H9 (cell line): ENCODE measurements at regions not wholly inside any gene's neighbourhood (a gene's known extent, or its start where the extent isn't known, plus 50 kb on each side); places are given as distances from the start of the nearest gene placed in this dataset.

Source experiments
- DNase-seq: peaks from one replicate; pipeline ENCODE4 v3.0.0-alpha.2; 2017
- H2AFZ ChIP-seq: one replicate; pipeline ENCODE4 v1.6.1; 2013; ENCODE audit warnings: mild to moderate bottlenecking, low read length, control low read depth, moderate library complexity
- H2AK5ac ChIP-seq: 2 replicates; pipeline ENCODE4 v1.6.1; 2013; ENCODE audit warnings: low read length, control low read depth, mixed read lengths; ENCODE audit not compliant: insufficient read length
- H2BK120ac ChIP-seq: one replicate; pipeline ENCODE4 v1.6.1; 2013; ENCODE audit warnings: low read depth, mild to moderate bottlenecking, low read length, control low read depth, inconsistent platforms; ENCODE audit not compliant: poor library complexity, severe bottlenecking
- H2BK12ac ChIP-seq: 2 replicates; pipeline ENCODE4 v1.6.1; 2013; ENCODE audit warnings: low read length, control low read depth, mixed read lengths, low read depth; ENCODE audit not compliant: insufficient read length
- H2BK15ac ChIP-seq: 2 replicates; pipeline ENCODE4 v1.6.1; 2013; ENCODE audit warnings: low read depth, low read length, control low read depth
- H2BK20ac ChIP-seq: one replicate; pipeline ENCODE4 v1.6.1; 2013; ENCODE audit warnings: low read depth, mild to moderate bottlenecking, low read length, control low read depth, inconsistent platforms; ENCODE audit not compliant: poor library complexity, severe bottlenecking
- H2BK5ac ChIP-seq: 2 replicates; pipeline ENCODE4 v1.6.1; 2013; ENCODE audit warnings: low read length, control low read depth, mixed read lengths; ENCODE audit not compliant: insufficient read length
- H3K14ac ChIP-seq: 2 replicates; pipeline ENCODE4 v1.6.1; 2013; ENCODE audit warnings: low read length, control low read depth; ENCODE audit not compliant: insufficient read depth
- H3K18ac ChIP-seq: 2 replicates; pipeline ENCODE4 v1.6.1; 2013; ENCODE audit warnings: low read depth, mild to moderate bottlenecking, mixed read lengths, low read length, control low read depth; ENCODE audit not compliant: insufficient read length
- H3K23ac ChIP-seq: 2 replicates; pipeline ENCODE4 v1.6.1; 2013; ENCODE audit warnings: low read length, control low read depth, mixed read lengths, low read depth; ENCODE audit not compliant: insufficient read length
- H3K23me2 ChIP-seq: 2 replicates; pipeline ENCODE4 v1.6.1; 2013; ENCODE audit warnings: low read depth, mild to moderate bottlenecking, mixed read lengths, low read length, control low read depth; ENCODE audit not compliant: insufficient read length, poor library complexity, severe bottlenecking
- H3K27ac ChIP-seq: 2 replicates; pipeline ENCODE4 v1.5.1; 2013; ENCODE audit warnings: low read length, control low read depth, mixed read lengths, low read depth; ENCODE audit not compliant: insufficient read length
- H3K27me3 ChIP-seq: 2 replicates; pipeline ENCODE4 v1.6.1; 2013; ENCODE audit warnings: low read length, control low read depth, inconsistent platforms; ENCODE audit not compliant: insufficient read depth
- H3K4ac ChIP-seq: 2 replicates; pipeline ENCODE4 v1.6.1; 2013; ENCODE audit warnings: low read depth, mild to moderate bottlenecking, control low read depth, inconsistent platforms, low read length, moderate library complexity
- H3K4me1 ChIP-seq: 2 replicates; pipeline ENCODE4 v1.6.1; 2013; ENCODE audit warnings: low read length, control low read depth, inconsistent platforms; ENCODE audit not compliant: insufficient read depth
- H3K4me2 ChIP-seq: 2 replicates; pipeline ENCODE4 v1.6.1; 2013; ENCODE audit warnings: low read length, control low read depth, mixed read lengths; ENCODE audit not compliant: insufficient read length, insufficient read depth
- H3K56ac ChIP-seq: 2 replicates; pipeline ENCODE4 v1.6.1; 2013; ENCODE audit warnings: low read depth, mild to moderate bottlenecking, mixed read lengths, low read length, control low read depth; ENCODE audit not compliant: insufficient read length
- H3K79me1 ChIP-seq: 2 replicates; pipeline ENCODE4 v1.6.1; 2013; ENCODE audit warnings: low read depth, mild to moderate bottlenecking, moderate library complexity, low read length, control low read depth, inconsistent platforms; ENCODE audit not compliant: insufficient read depth, poor library complexity, severe bottlenecking
- H3K79me2 ChIP-seq: 2 replicates; pipeline ENCODE4 v1.6.1; 2013; ENCODE audit warnings: low read length, control low read depth, inconsistent platforms; ENCODE audit not compliant: insufficient read depth
- H3K9ac ChIP-seq: 2 replicates; pipeline ENCODE4 v1.6.1; 2013; ENCODE audit warnings: low read length, control low read depth, mixed read lengths; ENCODE audit not compliant: insufficient read length; ENCODE audit errors: extremely low read depth
- H3K9me3 ChIP-seq: one replicate; pipeline ENCODE4 v1.6.1; 2013; ENCODE audit warnings: low read depth, low read length, inconsistent platforms; ENCODE audit not compliant: control insufficient read depth
- H3T11ph ChIP-seq: one replicate; pipeline ENCODE4 v1.6.1; 2013; ENCODE audit warnings: mild to moderate bottlenecking, low read length, control low read depth, inconsistent platforms
- H4K20me1 ChIP-seq: one replicate; pipeline ENCODE4 v1.6.1; 2013; ENCODE audit not compliant: control insufficient read depth, insufficient read length, insufficient read depth
- H4K5ac ChIP-seq: 2 replicates; pipeline ENCODE4 v1.6.1; 2013; ENCODE audit warnings: low read depth, mild to moderate bottlenecking, mixed read lengths, low read length, control low read depth; ENCODE audit not compliant: insufficient read length
- H4K8ac ChIP-seq: replicated peaks from 2 replicates; pipeline ENCODE4 v1.6.1; 2013; ENCODE audit warnings: low read length, control low read depth, mixed read lengths, low read depth; ENCODE audit not compliant: insufficient read length
- H4K91ac ChIP-seq: 2 replicates; pipeline ENCODE4 v1.6.1; 2013; ENCODE audit warnings: low read depth, mild to moderate bottlenecking, moderate library complexity, mixed read lengths, low read length, control low read depth; ENCODE audit not compliant: insufficient read length
- H3K27ac Mint-ChIP-seq, 3 experiments: 2 replicates in 2 of 3; 3 replicates in 1 of 3; pipeline ENCODE4 v1.8.0; 2020 to 2021; ENCODE audit warnings: mixed read lengths in 3 of 3, mild to moderate bottlenecking in 1 of 3, moderate library complexity in 1 of 3
- H3K27me3 Mint-ChIP-seq: 2 replicates; pipeline ENCODE4 v1.8.0; 2021; ENCODE audit warnings: low read depth, mild to moderate bottlenecking, moderate library complexity, mixed read lengths
- H3K36me3 Mint-ChIP-seq, 3 experiments: 2 replicates in 2 of 3; 3 replicates in 1 of 3; pipeline ENCODE4 v1.8.0; 2020 to 2021; ENCODE audit warnings: low read depth in 3 of 3, mixed read lengths in 3 of 3; ENCODE audit not compliant: insufficient read depth in 1 of 3
- H3K4me1 Mint-ChIP-seq, 2 experiments: 2 replicates each; pipeline ENCODE4 v1.8.0; 2020; ENCODE audit warnings: mixed read lengths in 2 of 2
- H3K4me3 Mint-ChIP-seq, 2 experiments: 2 replicates in 1 of 2; 3 replicates in 1 of 2; pipeline ENCODE4 v1.8.0; 2020 to 2021; ENCODE audit warnings: mild to moderate bottlenecking in 2 of 2, mixed read lengths in 2 of 2, moderate library complexity in 1 of 2
- H3K9me3 Mint-ChIP-seq, 2 experiments: 2 replicates in 1 of 2; 3 replicates in 1 of 2; pipeline ENCODE4 v1.8.0; 2020; ENCODE audit warnings: mild to moderate bottlenecking in 2 of 2, mixed read lengths in 2 of 2, moderate library complexity in 1 of 2
- WGBS: extraction: QIAGEN DNeasy Blood & Tissue Kit; methylation state at CpG from one replicate; pipeline ENCODE4 v1.1.7; 2013; ENCODE audit warnings: missing lambda C conversion rate, low lambda C conversion rate, mixed read lengths; ENCODE audit not compliant: insufficient read length; ENCODE audit errors: extremely low coverage; 5-methylcytosine and 5-hydroxymethylcytosine counted together
- TF ChIP-seq, protein P1 (sequence below): fragments of 200-600 bp; sonication (generic); conservative IDR thresholded peaks from 3 replicates; pipeline ENCODE4 v1.8.0; 2021; ENCODE audit warnings: antibody characterized with exemption, mild to moderate bottlenecking

DNA sequence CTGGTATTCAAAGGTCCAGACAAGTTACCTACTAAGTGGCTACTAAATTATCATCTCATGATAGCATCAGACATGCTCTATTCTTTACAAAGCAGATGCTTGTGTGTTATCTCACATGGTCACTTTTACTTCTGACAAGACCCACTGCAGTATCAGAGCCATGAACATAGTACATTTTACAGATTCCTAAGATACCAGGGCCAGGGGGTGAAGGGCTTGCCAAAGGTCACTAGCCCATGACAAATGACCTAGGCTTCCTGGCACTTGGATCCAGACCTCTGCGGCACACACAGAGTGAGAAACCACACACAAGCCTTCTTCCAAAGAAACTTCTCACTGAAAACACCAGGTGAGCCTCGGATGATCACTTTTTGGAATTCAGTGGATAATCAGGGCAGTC, 446.8 kb downstream of the EIPR1 start:
- Histone ChIP-seq H3K56ac (no peak overlapping the region), H3K79me2 (no peaks in the 10 kb centered on the region), H2BK12ac (no peak overlapping the region), H3K18ac (no peak overlapping the region), H2AFZ (no peak overlapping the region), H2AK5ac (no peak overlapping the region), H4K20me1 (no peaks in the 10 kb centered on the region), H3K23me2 (no peaks in the 10 kb centered on the region), H3T11ph (no peak overlapping the region), H3K27ac (no peak overlapping the region), H4K8ac (no peak overlapping the region), H2BK15ac (no peak overlapping the region), H3K4me1 (no peaks in the 10 kb centered on the region), H2BK20ac (no peak overlapping the region), H3K79me1 (no peaks in the 10 kb centered on the region), H2BK5ac (no peak overlapping the region), H3K4me2 (no peak overlapping the region), H3K9ac (no peak overlapping the region), H2BK120ac (no peak overlapping the region), H4K91ac (no peak overlapping the region), H3K14ac (no peak overlapping the region), H4K5ac (no peak overlapping the region), H3K27me3 (no peaks in the 10 kb centered on the region), H3K9me3 (peaks cover 6% of the 10 kb centered on the region), H3K23ac (no peak overlapping the region), H3K4ac (no peak overlapping the region)
- Mint-ChIP-seq H3K27ac (no peak overlapping the region), H3K9me3 (peaks cover 15 to 16% of the 10 kb centered on the region in 2 experiments; a peak in 4 of 5 replicates), H3K4me1 (no peaks in the 10 kb centered on the region), H3K4me3 (no peak overlapping the region), H3K27me3 (peaks cover 3% of the 10 kb centered on the region), H3K36me3 (no peaks in the 10 kb centered on the region; a peak in 1 of 7 replicates)
- DNase-seq, result no peak
- WGBS, result no CpG with 5 or more reads among the region's 2 CpGs
- TF ChIP-seq, protein P1, sequence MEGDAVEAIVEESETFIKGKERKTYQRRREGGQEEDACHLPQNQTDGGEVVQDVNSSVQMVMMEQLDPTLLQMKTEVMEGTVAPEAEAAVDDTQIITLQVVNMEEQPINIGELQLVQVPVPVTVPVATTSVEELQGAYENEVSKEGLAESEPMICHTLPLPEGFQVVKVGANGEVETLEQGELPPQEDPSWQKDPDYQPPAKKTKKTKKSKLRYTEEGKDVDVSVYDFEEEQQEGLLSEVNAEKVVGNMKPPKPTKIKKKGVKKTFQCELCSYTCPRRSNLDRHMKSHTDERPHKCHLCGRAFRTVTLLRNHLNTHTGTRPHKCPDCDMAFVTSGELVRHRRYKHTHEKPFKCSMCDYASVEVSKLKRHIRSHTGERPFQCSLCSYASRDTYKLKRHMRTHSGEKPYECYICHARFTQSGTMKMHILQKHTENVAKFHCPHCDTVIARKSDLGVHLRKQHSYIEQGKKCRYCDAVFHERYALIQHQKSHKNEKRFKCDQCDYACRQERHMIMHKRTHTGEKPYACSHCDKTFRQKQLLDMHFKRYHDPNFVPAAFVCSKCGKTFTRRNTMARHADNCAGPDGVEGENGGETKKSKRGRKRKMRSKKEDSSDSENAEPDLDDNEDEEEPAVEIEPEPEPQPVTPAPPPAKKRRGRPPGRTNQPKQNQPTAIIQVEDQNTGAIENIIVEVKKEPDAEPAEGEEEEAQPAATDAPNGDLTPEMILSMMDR, result no peak
